HG03139 (cell line): ENCODE measurements at regions not wholly inside any gene's neighbourhood (a gene's known extent, or its start where the extent isn't known, plus 50 kb on each side); places are given as distances from the start of the nearest gene placed in this dataset.
"Not testable (repeated sequence)": the region's sequence is repeated elsewhere in the genome, so short reads cannot be mapped to it uniquely, and the experiment has no call there.

Experiments used
- ATAC-seq: cut with Tn5 transposase; IDR thresholded peaks from one replicate; pipeline ENCODE4 v1.9.1; 2021; ENCODE audit not compliant: unreplicated experiment

- no peak for ATAC-seq
Measured at GRCh38 chrX:110965409-110966090, 130.4 kb upstream of the PAK3 start.

DNA sequence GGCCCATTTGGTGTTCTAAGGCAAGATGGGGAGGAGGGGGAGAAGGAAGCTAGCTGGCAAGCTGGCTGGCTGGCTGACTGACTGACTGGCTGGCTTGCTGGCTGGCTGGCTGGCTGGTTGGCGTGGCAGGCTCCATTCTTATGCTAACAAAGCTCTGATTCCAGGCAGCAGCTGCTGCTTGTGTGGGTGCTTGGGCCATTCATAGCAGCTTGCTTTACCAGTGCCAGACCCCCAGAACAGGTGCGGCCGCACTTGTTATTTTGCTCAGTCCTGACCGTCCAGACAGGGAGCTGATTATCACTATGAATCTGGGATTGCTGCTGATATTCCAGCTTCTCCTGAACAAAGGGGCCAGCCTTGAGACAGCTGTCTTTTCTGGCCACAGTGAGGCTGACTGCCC, 131.2 kb upstream of the PAK3 start:
- ATAC-seq: no peak

DNA sequence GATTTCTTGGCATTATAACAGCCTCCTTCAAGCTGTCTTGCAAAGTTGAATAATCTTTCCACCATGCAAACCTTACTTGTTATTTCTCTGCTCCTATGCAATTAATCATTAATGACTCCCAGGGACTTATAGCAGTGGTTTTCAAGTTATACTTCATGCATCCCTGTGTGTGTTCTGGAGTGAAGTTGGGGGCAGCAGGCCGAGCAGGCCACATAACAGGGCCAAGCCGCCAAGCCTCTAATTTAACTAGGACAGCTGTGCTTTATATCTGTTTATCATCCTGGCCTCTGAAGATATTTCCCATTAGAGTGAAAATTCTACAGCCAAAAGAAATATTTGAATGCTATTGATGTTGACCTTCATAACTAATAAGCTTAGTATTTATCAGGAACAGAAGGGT, 133.5 kb upstream of the PAK3 start:
- ATAC-seq: no peak

DNA sequence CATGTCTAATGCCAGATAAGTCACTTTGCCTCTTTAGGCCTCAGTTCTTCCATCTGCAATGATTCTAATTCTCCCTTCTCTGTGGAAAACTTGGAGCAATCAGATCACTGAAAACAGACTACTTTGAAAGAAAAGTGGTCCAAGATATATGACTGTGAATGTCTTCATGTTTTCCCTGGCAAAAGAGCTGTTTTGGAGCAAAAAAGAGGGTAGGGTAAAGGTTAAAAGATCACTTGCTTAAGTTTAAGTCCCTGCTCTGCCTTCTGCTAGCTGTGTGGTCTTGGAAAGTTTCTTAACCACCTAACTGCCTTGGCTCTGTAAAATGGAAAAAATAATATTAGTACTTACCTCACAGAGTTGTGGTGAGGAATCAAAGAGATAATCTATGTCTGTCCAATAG, 140.3 kb upstream of the PAK3 start:
- no peak for ATAC-seq

DNA sequence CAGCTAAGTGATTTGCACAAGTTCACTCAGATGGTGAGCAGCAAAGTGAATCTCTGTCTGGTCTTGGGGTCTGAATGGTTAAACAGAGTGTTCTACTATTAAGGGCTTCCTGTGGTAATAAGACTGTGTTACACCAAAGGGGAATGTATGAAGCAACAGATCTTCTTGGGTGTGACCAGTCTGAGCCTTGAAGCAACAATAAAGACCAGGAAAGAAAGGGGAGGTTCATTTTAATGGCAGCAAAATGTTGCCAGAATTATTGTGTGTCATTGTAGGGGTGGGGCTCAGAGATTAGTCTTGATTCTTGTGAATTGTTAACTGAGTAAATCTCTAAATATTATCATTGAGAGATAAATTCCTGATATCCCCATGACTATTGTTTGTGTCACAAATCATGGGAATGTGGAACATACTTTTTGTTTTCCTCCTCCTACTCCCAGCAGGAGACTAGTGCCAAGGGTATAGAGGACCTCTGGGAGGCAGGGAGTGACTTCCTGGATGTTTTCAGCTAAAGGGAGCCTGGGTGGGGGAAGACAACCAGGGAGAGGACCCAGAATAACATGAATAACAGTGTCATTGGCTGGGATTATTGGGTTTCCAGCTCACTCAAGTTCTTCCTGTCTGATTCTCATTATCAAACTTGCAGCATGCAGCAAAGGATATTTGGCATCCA, 141.4 kb upstream of the PAK3 start:
- ATAC-seq: no peak

DNA sequence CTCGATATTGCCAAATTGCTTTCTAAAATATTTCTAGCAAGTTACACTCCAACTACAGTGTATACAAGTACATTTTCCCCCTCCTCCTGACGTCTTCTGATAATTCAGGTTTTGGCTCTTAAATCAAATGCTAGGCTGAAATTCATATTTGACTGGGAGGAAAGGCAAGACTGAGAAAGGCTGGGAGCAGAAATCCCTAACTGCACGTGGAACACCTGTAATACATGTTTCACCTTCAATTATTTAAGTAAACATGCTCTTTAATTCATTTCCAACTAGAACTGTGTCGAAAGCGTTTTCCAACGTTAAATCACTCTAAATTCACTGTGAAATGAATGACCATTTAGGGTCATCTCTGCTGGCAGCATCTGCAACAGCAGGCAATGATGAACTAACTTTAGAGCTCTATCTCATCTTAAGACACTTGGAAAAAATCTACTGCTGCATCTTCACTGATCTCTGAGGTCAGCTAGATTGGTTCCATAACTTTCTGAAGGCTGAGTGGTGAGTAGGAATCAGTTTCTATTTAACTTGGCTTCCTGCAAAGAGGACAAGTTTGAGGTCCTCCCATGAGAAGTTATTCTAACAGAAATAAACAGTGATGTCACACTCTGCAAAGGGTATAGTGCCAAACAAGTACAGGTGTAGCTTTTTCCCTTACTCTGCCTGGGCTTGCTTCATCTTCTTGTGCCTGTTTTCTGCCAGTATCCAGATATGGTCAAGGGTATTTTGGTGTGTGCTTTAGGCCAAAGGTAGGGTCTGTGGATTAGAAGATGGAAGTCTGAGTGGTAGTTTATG, 144.3 kb upstream of the PAK3 start:
- no peak for ATAC-seq

DNA sequence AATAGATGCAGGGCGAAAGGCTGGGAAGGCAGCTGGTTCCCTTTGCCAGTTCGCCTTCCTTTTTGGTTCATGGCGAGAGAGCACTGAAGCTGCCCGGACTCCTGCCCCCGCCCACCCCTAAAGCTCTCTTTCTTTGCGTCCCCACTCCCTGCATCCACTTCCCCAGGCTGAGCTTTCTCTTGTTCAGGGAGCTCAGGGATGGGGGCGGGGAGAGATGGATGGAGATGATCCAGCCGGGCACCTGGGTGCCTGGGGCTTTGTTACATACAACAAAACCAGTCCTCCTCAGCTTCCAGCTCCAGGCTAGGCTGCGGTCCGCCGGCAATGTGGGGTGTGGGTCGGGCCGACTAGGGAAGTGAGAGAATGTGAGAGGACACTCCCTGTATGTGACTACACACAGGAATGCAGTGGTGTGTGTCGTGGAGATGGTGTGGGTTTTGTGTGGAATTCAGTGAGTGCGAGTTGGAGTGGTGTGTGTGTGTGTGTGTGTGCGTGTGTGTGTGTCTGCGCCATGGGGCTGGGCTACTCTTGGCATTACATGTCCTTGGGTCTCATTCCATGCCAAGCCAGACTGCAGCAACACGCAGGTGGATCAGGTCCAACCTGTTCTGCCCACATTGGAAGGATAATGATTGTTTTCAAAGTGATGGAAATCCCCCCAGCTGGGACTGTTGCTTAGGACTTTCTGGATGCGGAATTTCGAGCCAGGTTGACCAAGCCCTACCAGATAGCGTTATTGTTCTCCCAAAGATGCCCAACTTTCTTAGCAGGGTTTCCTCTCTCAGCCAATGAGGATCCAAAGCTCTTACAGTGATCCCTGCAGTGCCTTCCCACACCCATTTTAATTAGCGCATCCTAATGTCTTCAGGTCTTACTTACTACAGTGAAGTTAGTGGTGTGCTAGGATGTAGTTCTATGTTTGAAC, 149.4 kb upstream of the CHRDL1 start:
- no peak for ATAC-seq

GRCh38 chrX:110944311-110944750, 148.7 kb upstream of the CHRDL1 start:
- no peak for ATAC-seq

GRCh38 chrX:110941906-110942305, 146.3 kb upstream of the CHRDL1 start:
- ATAC-seq: no peak

DNA sequence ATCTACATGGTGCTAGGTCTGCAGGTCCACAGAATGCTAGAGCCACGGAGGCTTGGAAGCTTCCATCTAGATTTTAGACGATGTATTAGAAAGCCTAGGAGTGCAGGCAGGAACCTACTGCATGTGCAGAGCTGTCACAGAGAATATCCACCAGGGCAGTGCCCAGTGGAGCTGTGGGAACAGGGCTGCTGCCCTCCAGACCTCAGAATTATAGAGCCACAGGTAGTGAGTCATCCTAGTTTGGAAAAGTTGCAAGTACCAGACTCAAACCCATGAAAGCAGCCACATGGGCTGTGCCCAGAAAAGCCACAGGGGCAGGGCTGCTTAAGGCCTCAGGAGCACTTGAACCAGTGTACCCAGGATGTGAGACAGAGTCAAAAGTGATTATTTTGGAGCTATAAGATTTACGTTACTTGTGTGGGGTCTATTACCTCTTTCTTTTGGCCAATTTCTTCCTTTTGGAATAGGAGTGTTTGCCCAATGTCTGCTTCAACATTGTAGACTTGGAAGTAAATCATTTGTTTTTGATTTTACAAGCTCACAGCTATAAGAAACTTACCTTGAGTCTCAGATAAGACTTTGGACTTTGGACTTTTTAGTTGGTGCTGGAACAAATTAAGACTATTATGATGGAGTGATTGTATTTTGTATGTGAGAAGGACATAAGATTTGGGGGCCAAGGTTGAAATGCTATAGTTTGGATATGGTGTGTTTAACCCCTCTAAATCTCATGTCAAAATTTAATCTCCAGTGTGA, 143.5 kb upstream of the CHRDL1 start:
- ATAC-seq: no peak

DNA sequence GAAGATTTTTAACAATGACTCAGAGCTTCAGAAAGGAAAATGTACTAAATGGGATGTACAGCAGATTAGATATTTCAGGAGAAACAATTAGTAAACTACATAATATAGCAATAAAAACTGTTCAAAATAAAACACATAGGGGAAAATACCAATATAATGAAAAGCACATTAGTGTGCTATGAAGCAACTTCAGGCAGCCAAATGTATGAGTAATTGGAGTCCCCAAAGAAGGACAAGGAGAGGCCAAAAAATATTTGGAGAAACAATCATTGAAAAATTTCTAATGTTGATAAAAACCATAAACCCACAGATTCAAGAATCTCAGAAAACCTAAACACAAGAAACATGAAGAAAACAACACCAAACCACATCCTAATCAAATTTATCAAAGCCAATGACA, 129.3 kb upstream of the CHRDL1 start:
- no peak for ATAC-seq

DNA sequence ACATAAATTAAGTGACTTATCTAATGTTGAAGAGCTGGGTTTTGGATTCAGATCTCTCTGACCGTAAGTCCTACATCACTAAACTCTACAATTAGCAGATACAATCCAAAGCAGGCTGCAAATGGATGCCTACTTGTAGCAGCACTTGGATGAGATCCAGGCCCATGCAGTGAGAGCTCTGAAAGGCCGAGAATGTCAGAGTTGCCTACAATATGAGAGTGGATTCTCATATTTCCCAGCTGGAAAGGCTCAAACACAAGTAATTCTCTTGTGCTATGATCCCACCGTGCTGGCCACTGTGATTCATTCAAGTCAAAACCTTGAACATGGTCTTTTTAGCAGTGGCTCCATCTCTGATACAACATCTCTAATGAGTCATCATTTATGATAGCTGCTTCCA, 125.4 kb upstream of the CHRDL1 start:
- ATAC-seq: no peak

GRCh38 chrX:110915570-110915969, 120.0 kb upstream of the CHRDL1 start:
- ATAC-seq: no peak

- ATAC-seq: no peak
Measured at GRCh38 chrX:110915111-110915510, 119.5 kb upstream of the CHRDL1 start.

DNA sequence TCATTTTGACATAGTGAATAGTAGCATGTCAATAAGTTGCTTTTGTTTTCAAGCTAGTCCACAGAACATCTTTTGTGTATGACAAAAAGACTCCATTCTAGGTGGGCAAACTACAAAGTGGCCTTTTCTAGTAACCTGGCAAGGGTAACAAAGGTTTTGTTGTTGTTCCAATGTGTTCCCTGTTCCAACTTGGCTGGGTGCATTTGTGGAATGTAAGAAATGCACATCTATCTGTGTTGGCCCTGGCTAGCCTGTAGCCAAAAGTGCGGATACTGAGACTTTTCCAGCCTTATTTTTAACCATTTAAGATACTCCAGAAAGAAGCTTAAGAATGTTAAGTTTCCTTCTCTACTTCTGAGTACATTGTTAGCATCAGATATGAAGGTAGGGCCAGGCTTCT, 118.7 kb upstream of the CHRDL1 start:
- no peak for ATAC-seq

- ATAC-seq: not testable (repeated sequence)
Measured at GRCh38 chrX:110904747-110905146, 109.1 kb upstream of the CHRDL1 start.

DNA sequence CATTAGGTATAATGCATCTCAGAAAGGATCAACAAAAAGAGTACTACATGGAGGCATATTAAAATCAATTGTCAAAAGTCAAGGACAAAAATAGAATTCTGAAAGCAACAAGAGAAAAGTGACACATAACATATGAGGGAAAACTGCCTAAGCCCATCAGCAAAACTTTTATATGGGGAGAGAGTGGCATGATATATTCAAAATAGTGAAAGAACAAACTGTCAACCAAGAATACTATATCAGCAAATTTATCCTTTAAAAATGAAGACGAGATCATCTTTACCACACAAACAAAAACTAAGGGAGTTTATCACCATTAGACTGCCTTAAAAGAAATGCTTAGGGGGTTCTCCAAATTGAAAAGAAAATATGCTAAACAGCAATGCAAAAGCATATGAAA, 86.4 kb upstream of the CHRDL1 start:
- ATAC-seq: no peak

DNA sequence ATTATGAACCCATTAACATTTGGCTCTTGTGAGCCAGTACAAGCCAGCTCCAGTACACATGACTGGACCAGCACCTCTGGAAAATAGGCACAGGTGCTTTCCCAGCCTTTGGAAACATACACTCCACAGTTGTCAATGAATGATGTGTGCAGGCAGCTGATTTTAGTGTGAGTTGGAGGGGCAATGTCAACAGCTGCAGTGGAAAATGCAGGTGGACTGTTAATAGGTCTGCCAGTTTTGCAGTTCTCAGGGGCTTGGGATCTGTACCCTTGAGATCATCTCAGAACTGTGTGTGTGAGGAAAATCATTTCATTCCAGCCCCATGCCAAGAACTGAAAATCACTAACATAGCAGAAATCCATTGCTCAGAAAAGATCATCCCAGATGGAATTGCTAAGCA, 81.7 kb upstream of the CHRDL1 start:
- ATAC-seq: no peak

- no peak for ATAC-seq
Measured at GRCh38 chrX:110871839-110872238, 76.2 kb upstream of the CHRDL1 start.

GRCh38 chrX:110866421-110866820, 70.8 kb upstream of the CHRDL1 start:
- ATAC-seq: no peak
